Mesendoderm (in vitro differentiated cells): ENCODE measurements at regions not wholly inside any gene's neighbourhood (a gene's known extent, or its start where the extent isn't known, plus 50 kb on each side); places are given as distances from the start of the nearest gene placed in this dataset.
"Not testable (repeated sequence)": the region's sequence is repeated elsewhere in the genome, so short reads cannot be mapped to it uniquely, and the experiment has no call there.

Source experiments
- DNase-seq: peaks from one replicate; pipeline ENCODE4 v3.0.0; 2013
- H2AK5ac ChIP-seq: 2 replicates; pipeline ENCODE4 v1.6.1; 2013; ENCODE audit warnings: low read length, inconsistent platforms
- H2BK120ac ChIP-seq: 2 replicates; pipeline ENCODE4 v1.6.1; 2013; ENCODE audit warnings: low read depth, mild to moderate bottlenecking, low read length, moderate library complexity, mixed read lengths
- H2BK15ac ChIP-seq: replicated peaks from 2 replicates; pipeline ENCODE4 v1.6.1; 2013; ENCODE audit warnings: low read depth, mild to moderate bottlenecking, moderate library complexity
- H2BK5ac ChIP-seq: 2 replicates; pipeline ENCODE4 v1.6.1; 2013; ENCODE audit warnings: low read length, inconsistent platforms
- H3K18ac ChIP-seq: 2 replicates; pipeline ENCODE4 v1.6.1; 2013; ENCODE audit warnings: mild to moderate bottlenecking, low read length, mixed read lengths
- H3K23ac ChIP-seq: one replicate; pipeline ENCODE4 v1.6.1; 2013; ENCODE audit warnings: low read length
- H3K27ac ChIP-seq: 2 replicates; pipeline ENCODE4 v1.5.1; 2013; ENCODE audit warnings: low read depth, mild to moderate bottlenecking, inconsistent platforms, low read length, moderate library complexity
- H3K27me3 ChIP-seq: 2 replicates; pipeline ENCODE4 v1.6.1; 2013; ENCODE audit warnings: low read length, control low read depth, mild to moderate bottlenecking, inconsistent platforms; ENCODE audit not compliant: insufficient read depth, poor library complexity
- H3K36me3 ChIP-seq: 2 replicates; pipeline ENCODE4 v1.6.1; 2013; ENCODE audit warnings: low read length, inconsistent platforms; ENCODE audit not compliant: control insufficient read depth, insufficient read depth
- H3K4ac ChIP-seq: one replicate; pipeline ENCODE4 v1.6.1; 2013; ENCODE audit warnings: low read depth, mild to moderate bottlenecking, low read length, moderate library complexity
- H3K4me1 ChIP-seq: 2 replicates; pipeline ENCODE4 v1.6.1; 2013; ENCODE audit warnings: low read depth, low read length, inconsistent platforms; ENCODE audit not compliant: control insufficient read depth
- H3K4me2 ChIP-seq: 2 replicates; pipeline ENCODE4 v1.6.1; 2013; ENCODE audit warnings: low read length
- H3K4me3 ChIP-seq: 2 replicates; pipeline ENCODE4 v1.5.1; 2013; ENCODE audit warnings: mild to moderate bottlenecking, low read length
- H3K56ac ChIP-seq: one replicate; pipeline ENCODE4 v1.6.1; 2013; ENCODE audit warnings: low read length
- H3K79me1 ChIP-seq: 2 replicates; pipeline ENCODE4 v1.6.1; 2013; ENCODE audit warnings: low read length, inconsistent platforms
- H3K79me2 ChIP-seq: 2 replicates; pipeline ENCODE4 v1.6.1; 2013; ENCODE audit warnings: mild to moderate bottlenecking, low read length; ENCODE audit not compliant: control insufficient read depth, insufficient read depth
- H3K9ac ChIP-seq: 2 replicates; pipeline ENCODE4 v1.6.1; 2013; ENCODE audit warnings: low read length, inconsistent platforms
- H4K5ac ChIP-seq: one replicate; pipeline ENCODE4 v1.6.1; 2013; ENCODE audit warnings: low read length
- H4K8ac ChIP-seq: one replicate; pipeline ENCODE4 v1.6.1; 2013; ENCODE audit warnings: low read depth, mild to moderate bottlenecking, control low read depth, low read length, moderate library complexity
- WGBS: extraction: QIAGEN DNeasy Blood & Tissue Kit; methylation state at CpG from one replicate; pipeline ENCODE4 v1.1.7; 2013; ENCODE audit warnings: low lambda C conversion rate, missing lambda C conversion rate; ENCODE audit not compliant: insufficient coverage; ENCODE audit errors: extremely low coverage; 5-methylcytosine and 5-hydroxymethylcytosine counted together

- H2BK120ac ChIP-seq, result no peak overlapping the region
- no peak overlapping the region for H3K9ac ChIP-seq
- no peaks in the 10 kb centered on the region for H3K27me3 ChIP-seq
- H3K27ac ChIP-seq, result no peak overlapping the region
- H2AK5ac ChIP-seq, result no peak overlapping the region
- no peak overlapping the region for H3K23ac ChIP-seq
- H4K5ac ChIP-seq, result no peak overlapping the region
- H3K4me2 ChIP-seq, result no peak overlapping the region
- H3K79me1 ChIP-seq, result no peaks in the 10 kb centered on the region
- H4K8ac ChIP-seq, result no peak overlapping the region
- H2BK15ac ChIP-seq, result no peak overlapping the region
- no peak overlapping the region for H3K18ac ChIP-seq
- no peak for DNase-seq
- H3K36me3 ChIP-seq, result no peaks in the 10 kb centered on the region
- no peak overlapping the region for H3K4ac ChIP-seq
- no peaks in the 10 kb centered on the region for H3K4me1 ChIP-seq
- H2BK5ac ChIP-seq, result no peak overlapping the region
- no peaks in the 10 kb centered on the region for H3K79me2 ChIP-seq
- H3K4me3 ChIP-seq, result no peak overlapping the region
- no CpG with 5 or more reads among the region's 7 CpGs for WGBS
- no peak overlapping the region for H3K56ac ChIP-seq
Measured at GRCh38 chr13:112174476-112175110, 107.6 kb downstream of the SOX1 start.

DNA sequence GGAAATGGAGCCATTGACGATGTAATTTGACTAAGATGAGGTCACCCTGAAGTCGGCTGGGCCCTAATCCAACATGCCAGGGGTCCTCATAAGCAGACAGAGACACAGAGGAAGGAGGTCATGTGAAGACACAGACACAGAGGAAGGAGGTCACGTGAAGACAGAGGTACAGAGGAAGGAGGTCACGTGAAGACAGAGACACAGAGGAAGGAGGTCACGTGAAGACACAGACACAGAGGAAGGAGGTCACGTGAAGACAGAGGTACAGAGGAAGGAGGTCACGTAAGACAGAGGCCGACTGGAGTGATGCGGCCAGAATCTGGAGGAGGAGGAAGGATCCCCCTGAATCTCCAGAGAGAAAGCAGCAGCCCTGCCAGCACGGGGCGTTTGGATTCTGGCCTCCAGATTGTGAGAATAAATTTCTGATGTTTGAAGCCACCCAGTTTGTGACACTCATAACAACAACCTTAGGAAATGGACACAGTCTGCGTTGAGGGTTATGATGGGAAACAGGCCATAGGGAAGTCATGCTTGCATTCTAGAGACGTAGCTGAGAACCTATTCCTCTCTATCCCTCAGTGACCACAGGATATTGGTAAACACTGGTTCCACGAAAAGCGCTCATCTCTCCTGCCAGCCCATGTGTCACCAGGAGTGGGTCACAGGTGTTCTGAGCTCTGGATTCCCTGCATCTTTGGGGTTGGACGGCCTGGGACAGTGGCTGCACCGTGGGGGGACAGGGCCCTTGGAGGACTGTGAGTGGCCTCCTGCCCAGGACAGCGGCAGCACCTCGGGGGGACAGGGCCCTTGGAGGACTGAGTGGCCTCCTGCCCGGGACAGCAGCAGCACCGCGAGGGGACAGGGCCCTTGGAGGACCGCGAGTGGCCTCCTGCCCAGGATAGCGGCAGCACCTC lies 108.5 kb downstream of the SOX1 start:
- no peak overlapping the region for H2BK5ac ChIP-seq
- no peak for DNase-seq
- H4K8ac ChIP-seq, result no peak overlapping the region
- H3K23ac ChIP-seq, result no peak overlapping the region
- H3K18ac ChIP-seq, result no peak overlapping the region
- no peaks in the 10 kb centered on the region for H3K79me2 ChIP-seq
- H3K4me2 ChIP-seq, result no peak overlapping the region
- no peak overlapping the region for H2BK120ac ChIP-seq
- no peaks in the 10 kb centered on the region for H3K27me3 ChIP-seq
- no peak overlapping the region for H2BK15ac ChIP-seq
- H3K79me1 ChIP-seq, result no peaks in the 10 kb centered on the region
- H3K9ac ChIP-seq, result no peak overlapping the region
- no peak overlapping the region for H4K5ac ChIP-seq
- H3K4ac ChIP-seq, result no peak overlapping the region
- no peak overlapping the region for H3K4me3 ChIP-seq
- H3K56ac ChIP-seq, result no peak overlapping the region
- WGBS, result no CpG with 5 or more reads among the region's 25 CpGs
- no peaks in the 10 kb centered on the region for H3K36me3 ChIP-seq
- no peak overlapping the region for H3K27ac ChIP-seq
- no peaks in the 10 kb centered on the region for H3K4me1 ChIP-seq
- H2AK5ac ChIP-seq, result no peak overlapping the region

- not testable (repeated sequence) for H3K23ac ChIP-seq, H2BK15ac ChIP-seq, H3K9ac ChIP-seq, DNase-seq, H3K27ac ChIP-seq, H3K56ac ChIP-seq, H3K4me2 ChIP-seq, H3K79me1 ChIP-seq, H2AK5ac ChIP-seq, H4K5ac ChIP-seq, H2BK5ac ChIP-seq, H3K79me2 ChIP-seq, H4K8ac ChIP-seq, H3K36me3 ChIP-seq, H3K4me3 ChIP-seq, H3K4me1 ChIP-seq, H3K4ac ChIP-seq, H3K27me3 ChIP-seq, H3K18ac ChIP-seq, H2BK120ac ChIP-seq
- no CpG with 5 or more reads among the region's 34 CpGs for whole genome bisulfite sequencing
Measured at GRCh38 chr13:112176141-112177119, 109.5 kb downstream of the SOX1 start.

DNA sequence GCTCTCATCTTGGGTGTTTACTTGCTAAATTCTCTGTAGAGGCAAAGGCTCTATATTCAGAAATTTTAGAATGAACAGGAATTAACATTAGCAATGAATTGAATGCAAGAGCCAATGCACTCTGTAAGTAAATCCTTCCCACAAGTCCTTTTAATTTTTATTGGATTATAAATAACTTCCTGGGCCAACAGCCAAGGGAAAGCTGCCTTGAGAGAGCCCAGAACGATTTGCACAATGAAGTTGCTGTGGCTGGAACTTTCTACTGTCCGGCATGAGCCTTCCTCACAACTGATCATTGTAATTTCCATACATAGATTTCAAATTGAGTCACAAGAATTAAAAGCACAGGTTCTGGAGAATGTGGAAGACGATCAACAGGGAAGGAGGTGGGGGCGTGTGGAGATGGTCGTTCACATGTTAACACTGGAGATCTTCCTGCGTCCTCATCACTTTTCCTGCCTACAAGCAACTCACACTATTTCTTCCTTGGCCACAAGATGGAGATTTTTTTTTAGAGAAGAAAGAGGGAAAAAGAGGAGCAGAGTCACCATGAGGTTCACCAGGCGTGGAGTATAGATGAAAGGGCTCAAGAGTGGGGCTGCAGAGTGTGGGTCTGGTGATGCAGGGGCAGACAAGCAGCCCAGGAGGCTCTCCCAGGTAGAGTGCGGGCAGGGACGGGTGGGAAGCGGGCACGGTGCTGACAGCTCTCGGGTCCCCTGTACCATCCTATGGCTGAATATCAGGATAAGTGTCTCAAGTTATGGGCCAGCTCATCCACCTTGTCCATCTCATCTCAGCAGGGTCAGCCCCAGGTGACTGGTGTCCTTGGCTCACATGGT lies 110.7 kb downstream of the SOX1 start:
- Histone ChIP-seq H3K27me3 (no peaks in the 10 kb centered on the region), H3K23ac (no peak overlapping the region), H3K4ac (no peak overlapping the region), H2BK15ac (no peak overlapping the region), H3K27ac (no peak overlapping the region), H3K4me3 (no peak overlapping the region), H4K5ac (no peak overlapping the region), H3K18ac (no peak overlapping the region), H3K79me1 (no peaks in the 10 kb centered on the region), H3K4me1 (no peaks in the 10 kb centered on the region), H3K36me3 (no peaks in the 10 kb centered on the region), H3K4me2 (no peak overlapping the region), H2AK5ac (no peak overlapping the region), H3K9ac (no peak overlapping the region), H2BK5ac (no peak overlapping the region), H3K79me2 (no peaks in the 10 kb centered on the region), H3K56ac (no peak overlapping the region), H4K8ac (no peak overlapping the region), H2BK120ac (no peak overlapping the region)
- WGBS, result no CpG with 5 or more reads among the region's 12 CpGs
- DNase-seq, result no peak

DNA sequence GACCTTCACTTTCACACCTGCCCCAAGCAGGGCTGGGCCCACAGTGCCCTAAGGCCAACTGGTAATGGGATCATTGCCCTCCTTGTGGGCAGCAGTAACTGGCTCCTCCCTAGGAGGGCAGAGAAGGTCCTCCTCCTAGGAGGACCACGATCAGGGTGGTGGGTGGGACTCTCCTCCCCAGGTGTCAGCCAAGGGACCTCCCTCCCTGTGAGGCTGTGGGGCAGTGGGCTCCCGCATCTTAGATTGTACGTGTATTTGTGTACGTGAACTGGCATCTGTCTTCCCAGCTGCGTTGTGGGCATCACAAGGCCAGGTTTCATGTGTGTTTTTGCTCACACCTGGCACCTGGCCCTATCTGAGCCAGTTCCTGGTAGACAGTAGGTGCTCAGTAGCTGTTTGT lies 111.8 kb downstream of the SOX1 start:
- no peak overlapping the region for H4K8ac ChIP-seq
- H3K56ac ChIP-seq, result no peak overlapping the region
- H3K9ac ChIP-seq, result no peak overlapping the region
- H3K18ac ChIP-seq, result no peak overlapping the region
- H2AK5ac ChIP-seq, result no peak overlapping the region
- no peak overlapping the region for H2BK120ac ChIP-seq
- WGBS, result no CpG with 5 or more reads among the region's 5 CpGs
- no peaks in the 10 kb centered on the region for H3K79me1 ChIP-seq
- no peak overlapping the region for H3K23ac ChIP-seq
- no peaks in the 10 kb centered on the region for H3K79me2 ChIP-seq
- no peak overlapping the region for H2BK15ac ChIP-seq
- DNase-seq, result no peak
- no peak overlapping the region for H3K4me2 ChIP-seq
- no peak overlapping the region for H4K5ac ChIP-seq
- no peaks in the 10 kb centered on the region for H3K4me1 ChIP-seq
- H3K4ac ChIP-seq, result no peak overlapping the region
- H3K27ac ChIP-seq, result no peak overlapping the region
- H3K4me3 ChIP-seq, result no peak overlapping the region
- no peak overlapping the region for H2BK5ac ChIP-seq
- H3K36me3 ChIP-seq, result no peaks in the 10 kb centered on the region
- H3K27me3 ChIP-seq, result no peaks in the 10 kb centered on the region
